HCT116 (cell line): ENCODE measurements at regions not wholly inside any gene's neighbourhood (a gene's known extent, or its start where the extent isn't known, plus 50 kb on each side); places are given as distances from the start of the nearest gene placed in this dataset.

Experiments used
- CBX3 ChIP-seq: IDR thresholded peaks from 2 replicates; pipeline ENCODE4 v1.6.1; 2012; ENCODE audit warnings: low read depth
- EGR1 ChIP-seq: IDR thresholded peaks from 2 replicates; pipeline ENCODE4 v1.6.1; 2012; ENCODE audit warnings: low read depth
- ELF1 ChIP-seq: IDR thresholded peaks from 2 replicates; pipeline ENCODE4 v1.6.1; 2012; ENCODE audit warnings: low read depth, borderline replicate concordance
- EZH2 ChIP-seq: fragments of 200-600 bp; sonication (generic); IDR thresholded peaks from 2 replicates; pipeline ENCODE4 v1.6.1; 2017; ENCODE audit warnings: antibody characterized with exemption, mixed run types
- EZH2phosphoT487 ChIP-seq: fragments of 200-600 bp; IDR thresholded peaks from 2 replicates; pipeline ENCODE4 v1.6.1; 2018; ENCODE audit warnings: antibody characterized with exemption, borderline replicate concordance
- FOSL1 ChIP-seq: IDR thresholded peaks from 2 replicates; pipeline ENCODE4 v1.6.1; 2012; ENCODE audit warnings: low read depth
- POLR2A ChIP-seq: IDR thresholded peaks from 2 replicates; pipeline ENCODE4 v1.7.0; 2011; ENCODE audit warnings: borderline replicate concordance; ENCODE audit not compliant: insufficient read depth, insufficient read length; ENCODE audit errors: extremely low read depth
- RAD21 ChIP-seq: IDR thresholded peaks from 2 replicates; pipeline ENCODE4 v1.6.1; 2012; ENCODE audit warnings: low read depth, mild to moderate bottlenecking
- SIN3A ChIP-seq: IDR thresholded peaks from 2 replicates; pipeline ENCODE4 v1.6.1; 2012; ENCODE audit warnings: low read depth
- YY1 ChIP-seq: IDR thresholded peaks from 2 replicates; pipeline ENCODE4 v1.6.1; 2011; ENCODE audit warnings: low read length, low read depth, moderate library complexity, mild to moderate bottlenecking; ENCODE audit not compliant: insufficient replicate concordance; ENCODE audit errors: extremely low read depth
- TF ChIP-seq, protein P1 (sequence below), 3 experiments: fragments of 200-600 bp in 1 of 3; sonication (generic) in 1 of 3; IDR thresholded peaks in 2 of 3; conservative IDR thresholded peaks in 1 of 3; 2 replicates each; pipeline ENCODE4 v1.5.1; 2012 to 2017; ENCODE audit warnings: low read depth in 2 of 3, low read length in 2 of 3, antibody characterized with exemption in 1 of 3, borderline replicate concordance in 1 of 3, control low read depth in 1 of 3, mild to moderate bottlenecking in 1 of 3, mixed read lengths in 1 of 3, mixed run types in 1 of 3, moderate library complexity in 1 of 3; ENCODE audit not compliant: insufficient read depth in 1 of 3
- TF ChIP-seq, protein P2 (sequence below): IDR thresholded peaks from 2 replicates; pipeline ENCODE4 v1.6.1; 2011; ENCODE audit warnings: mild to moderate bottlenecking, low read length, moderate library complexity; ENCODE audit not compliant: insufficient replicate concordance; ENCODE audit errors: extremely low read depth
- TF ChIP-seq, protein P3 (sequence below): IDR thresholded peaks from 2 replicates; pipeline ENCODE4 v1.6.1; 2012; ENCODE audit warnings: low read depth

DNA sequence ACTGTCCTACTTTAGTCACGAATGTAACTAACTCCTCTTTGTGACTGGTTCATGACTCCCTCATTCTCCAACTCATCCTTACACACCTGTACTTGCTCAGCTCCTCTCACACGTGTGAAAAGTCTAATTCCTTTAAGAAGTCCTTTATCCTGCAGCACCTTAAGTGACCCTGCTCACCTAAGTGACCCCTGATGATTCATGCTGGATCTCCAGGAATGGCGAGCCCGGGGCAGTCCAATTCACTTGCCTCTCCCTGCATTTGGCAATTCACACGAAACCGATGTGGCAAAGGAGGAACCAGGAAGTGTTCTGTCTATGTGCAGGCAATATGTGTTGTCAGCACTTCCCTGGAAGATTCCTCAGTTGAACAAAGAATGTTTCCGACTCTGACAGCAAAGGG, 189.8 kb upstream of the NABP1 start:
- peak; percentile 73 for TF ChIP-seq CBX3
- no peak for TF ChIP-seq YY1
- TF ChIP-seq, protein P1, sequence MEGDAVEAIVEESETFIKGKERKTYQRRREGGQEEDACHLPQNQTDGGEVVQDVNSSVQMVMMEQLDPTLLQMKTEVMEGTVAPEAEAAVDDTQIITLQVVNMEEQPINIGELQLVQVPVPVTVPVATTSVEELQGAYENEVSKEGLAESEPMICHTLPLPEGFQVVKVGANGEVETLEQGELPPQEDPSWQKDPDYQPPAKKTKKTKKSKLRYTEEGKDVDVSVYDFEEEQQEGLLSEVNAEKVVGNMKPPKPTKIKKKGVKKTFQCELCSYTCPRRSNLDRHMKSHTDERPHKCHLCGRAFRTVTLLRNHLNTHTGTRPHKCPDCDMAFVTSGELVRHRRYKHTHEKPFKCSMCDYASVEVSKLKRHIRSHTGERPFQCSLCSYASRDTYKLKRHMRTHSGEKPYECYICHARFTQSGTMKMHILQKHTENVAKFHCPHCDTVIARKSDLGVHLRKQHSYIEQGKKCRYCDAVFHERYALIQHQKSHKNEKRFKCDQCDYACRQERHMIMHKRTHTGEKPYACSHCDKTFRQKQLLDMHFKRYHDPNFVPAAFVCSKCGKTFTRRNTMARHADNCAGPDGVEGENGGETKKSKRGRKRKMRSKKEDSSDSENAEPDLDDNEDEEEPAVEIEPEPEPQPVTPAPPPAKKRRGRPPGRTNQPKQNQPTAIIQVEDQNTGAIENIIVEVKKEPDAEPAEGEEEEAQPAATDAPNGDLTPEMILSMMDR (IDR thresholded peaks at IDR 0.05 in 2 of 3, conservative IDR thresholded peaks at IDR 0.05 in 1 of 3; ENCODE audit: borderline replicate concordance in 1 of 3, insufficient read depth in 1 of 3, low read depth in 2 of 3, low read length in 2 of 3): no peak
- no peak for TF ChIP-seq EZH2
- no peak for TF ChIP-seq EZH2phosphoT487
- TF ChIP-seq ELF1: peak; percentile 66
- no peak for TF ChIP-seq EGR1
- no peak for TF ChIP-seq RAD21
- TF ChIP-seq POLR2A: no peak
- TF ChIP-seq, protein P2, sequence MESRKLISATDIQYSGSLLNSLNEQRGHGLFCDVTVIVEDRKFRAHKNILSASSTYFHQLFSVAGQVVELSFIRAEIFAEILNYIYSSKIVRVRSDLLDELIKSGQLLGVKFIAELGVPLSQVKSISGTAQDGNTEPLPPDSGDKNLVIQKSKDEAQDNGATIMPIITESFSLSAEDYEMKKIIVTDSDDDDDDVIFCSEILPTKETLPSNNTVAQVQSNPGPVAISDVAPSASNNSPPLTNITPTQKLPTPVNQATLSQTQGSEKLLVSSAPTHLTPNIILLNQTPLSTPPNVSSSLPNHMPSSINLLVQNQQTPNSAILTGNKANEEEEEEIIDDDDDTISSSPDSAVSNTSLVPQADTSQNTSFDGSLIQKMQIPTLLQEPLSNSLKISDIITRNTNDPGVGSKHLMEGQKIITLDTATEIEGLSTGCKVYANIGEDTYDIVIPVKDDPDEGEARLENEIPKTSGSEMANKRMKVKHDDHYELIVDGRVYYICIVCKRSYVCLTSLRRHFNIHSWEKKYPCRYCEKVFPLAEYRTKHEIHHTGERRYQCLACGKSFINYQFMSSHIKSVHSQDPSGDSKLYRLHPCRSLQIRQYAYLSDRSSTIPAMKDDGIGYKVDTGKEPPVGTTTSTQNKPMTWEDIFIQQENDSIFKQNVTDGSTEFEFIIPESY: no peak
- no peak for TF ChIP-seq SIN3A
- peak; percentile 66 for TF ChIP-seq FOSL1
- TF ChIP-seq, protein P3, sequence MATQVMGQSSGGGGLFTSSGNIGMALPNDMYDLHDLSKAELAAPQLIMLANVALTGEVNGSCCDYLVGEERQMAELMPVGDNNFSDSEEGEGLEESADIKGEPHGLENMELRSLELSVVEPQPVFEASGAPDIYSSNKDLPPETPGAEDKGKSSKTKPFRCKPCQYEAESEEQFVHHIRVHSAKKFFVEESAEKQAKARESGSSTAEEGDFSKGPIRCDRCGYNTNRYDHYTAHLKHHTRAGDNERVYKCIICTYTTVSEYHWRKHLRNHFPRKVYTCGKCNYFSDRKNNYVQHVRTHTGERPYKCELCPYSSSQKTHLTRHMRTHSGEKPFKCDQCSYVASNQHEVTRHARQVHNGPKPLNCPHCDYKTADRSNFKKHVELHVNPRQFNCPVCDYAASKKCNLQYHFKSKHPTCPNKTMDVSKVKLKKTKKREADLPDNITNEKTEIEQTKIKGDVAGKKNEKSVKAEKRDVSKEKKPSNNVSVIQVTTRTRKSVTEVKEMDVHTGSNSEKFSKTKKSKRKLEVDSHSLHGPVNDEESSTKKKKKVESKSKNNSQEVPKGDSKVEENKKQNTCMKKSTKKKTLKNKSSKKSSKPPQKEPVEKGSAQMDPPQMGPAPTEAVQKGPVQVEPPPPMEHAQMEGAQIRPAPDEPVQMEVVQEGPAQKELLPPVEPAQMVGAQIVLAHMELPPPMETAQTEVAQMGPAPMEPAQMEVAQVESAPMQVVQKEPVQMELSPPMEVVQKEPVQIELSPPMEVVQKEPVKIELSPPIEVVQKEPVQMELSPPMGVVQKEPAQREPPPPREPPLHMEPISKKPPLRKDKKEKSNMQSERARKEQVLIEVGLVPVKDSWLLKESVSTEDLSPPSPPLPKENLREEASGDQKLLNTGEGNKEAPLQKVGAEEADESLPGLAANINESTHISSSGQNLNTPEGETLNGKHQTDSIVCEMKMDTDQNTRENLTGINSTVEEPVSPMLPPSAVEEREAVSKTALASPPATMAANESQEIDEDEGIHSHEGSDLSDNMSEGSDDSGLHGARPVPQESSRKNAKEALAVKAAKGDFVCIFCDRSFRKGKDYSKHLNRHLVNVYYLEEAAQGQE: no peak
